Activated naive CD4-positive, alpha-beta T cell treated with anti-CD3 and anti-CD28 coated beads for 36 hours (primary cell): ENCODE measurements at regions not wholly inside any gene's neighbourhood (a gene's known extent, or its start where the extent isn't known, plus 50 kb on each side); places are given as distances from the start of the nearest gene placed in this dataset.

ENCODE experiments used
- CTCF ChIA-PET: fragments of 350-600 bp; sonication (Branson Sonifier 250); formaldehyde crosslinking; loops from one replicate; lab custom pipeline; 2021; ENCODE audit warnings: antibody characterized with exemption; lab: Charles Lee
- DNase-seq: peaks from one replicate; pipeline ENCODE4 v3.0.0-alpha.2; 2020
- H3K27ac Mint-ChIP-seq: one replicate; pipeline ENCODE4 v1.8.0; 2021; ENCODE audit warnings: mild to moderate bottlenecking, mixed read lengths
- H3K27me3 Mint-ChIP-seq: one replicate; pipeline ENCODE4 v1.8.0; 2021; ENCODE audit warnings: low read depth, mixed read lengths
- H3K36me3 Mint-ChIP-seq: one replicate; pipeline ENCODE4 v1.8.0; 2021; ENCODE audit warnings: low read depth, mixed read lengths
- H3K4me1 Mint-ChIP-seq: one replicate; pipeline ENCODE4 v1.8.0; 2021; ENCODE audit warnings: low read depth, mixed read lengths
- H3K4me3 Mint-ChIP-seq: one replicate; pipeline ENCODE4 v1.8.0; 2021; ENCODE audit warnings: mild to moderate bottlenecking, moderate library complexity, mixed read lengths
- H3K9me3 Mint-ChIP-seq: one replicate; pipeline ENCODE4 v1.8.0; 2021; ENCODE audit warnings: mixed read lengths
- intact Hi-C: fragments of 100-400 bp; cut with micrococcal nuclease; formaldehyde crosslinking; loops from one replicate; pipeline ENCODE4 v1.15.1; 2023

GRCh38 chr16:66168777-66169176 lies 197.7 kb upstream of the CDH5 start:
- H3K27ac Mint-ChIP-seq, result no peak overlapping the region
- no peak overlapping the region for H3K4me3 Mint-ChIP-seq
- H3K27me3 Mint-ChIP-seq, result no peaks in the 10 kb centered on the region
- no peaks in the 10 kb centered on the region for H3K4me1 Mint-ChIP-seq
- no peak for DNase-seq
- intact Hi-C loops, result no loop called here
- no peaks in the 10 kb centered on the region for H3K9me3 Mint-ChIP-seq
- CTCF ChIA-PET, result no interaction called here
- H3K36me3 Mint-ChIP-seq, result no peaks in the 10 kb centered on the region

DNA sequence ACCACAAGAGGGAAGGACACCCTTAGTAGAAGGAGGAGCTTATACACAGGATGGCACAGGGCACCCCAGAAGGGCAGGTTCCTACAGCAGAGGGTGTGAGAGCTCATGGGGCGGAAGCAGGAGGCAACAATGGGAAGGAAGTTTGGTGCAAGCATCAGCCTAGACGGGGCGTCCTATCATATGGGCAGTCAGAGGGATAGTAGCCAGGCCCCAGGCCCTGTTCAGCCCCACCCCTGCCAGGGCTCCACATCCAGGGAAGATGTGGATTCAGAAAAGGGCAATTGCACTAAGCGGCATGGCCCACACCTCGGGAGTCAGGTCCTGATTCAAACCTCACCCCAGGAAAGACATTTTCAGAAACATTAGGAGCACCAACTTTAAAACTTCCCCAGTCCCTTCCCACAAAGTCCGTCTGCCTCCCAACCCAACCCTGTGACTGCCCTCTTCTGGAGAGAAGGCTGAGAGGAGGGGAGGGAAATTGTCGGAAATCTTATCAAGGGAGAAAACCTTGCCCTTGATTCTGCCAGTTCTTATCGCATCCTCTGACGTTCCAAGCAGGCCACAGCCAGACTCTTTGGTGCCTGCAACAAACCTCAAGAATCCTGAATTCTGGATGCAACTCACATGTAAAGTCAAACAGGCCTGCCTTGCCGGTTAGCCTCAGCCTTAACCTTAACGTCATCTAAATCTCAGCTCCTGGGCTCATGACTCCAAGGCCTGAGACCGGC lies 198.8 kb upstream of the CDH5 start:
- intact Hi-C loops, result no loop called here
- H3K9me3 Mint-ChIP-seq, result no peaks in the 10 kb centered on the region
- no peaks in the 10 kb centered on the region for H3K27me3 Mint-ChIP-seq
- no peaks in the 10 kb centered on the region for H3K36me3 Mint-ChIP-seq
- CTCF ChIA-PET, result no interaction called here
- no peak overlapping the region for H3K4me3 Mint-ChIP-seq
- no peak for DNase-seq
- no peak overlapping the region for H3K27ac Mint-ChIP-seq
- H3K4me1 Mint-ChIP-seq, result no peaks in the 10 kb centered on the region

DNA sequence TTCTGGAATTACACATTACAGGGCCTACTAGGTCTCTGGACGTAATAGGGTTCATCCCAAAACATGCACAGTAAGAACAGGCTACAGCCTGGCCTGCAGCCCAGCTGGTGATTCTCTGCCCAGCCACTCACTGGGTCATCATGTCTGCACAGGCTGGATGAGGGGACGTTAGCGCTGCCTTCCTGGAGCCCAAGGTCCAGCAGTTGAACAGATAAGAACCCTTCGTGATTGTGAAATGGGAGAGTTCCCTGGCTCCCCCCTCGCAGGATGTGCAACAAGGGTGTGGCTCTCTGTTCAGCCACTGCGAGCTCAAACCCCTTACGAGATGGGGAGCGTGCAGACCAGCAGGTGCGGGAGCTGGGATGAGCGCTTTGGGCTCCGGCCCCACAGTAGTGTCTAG lies 200.0 kb upstream of the CDH5 start:
- no peaks in the 10 kb centered on the region for H3K27me3 Mint-ChIP-seq
- no peak for DNase-seq
- CTCF ChIA-PET, result no interaction called here
- H3K27ac Mint-ChIP-seq, result no peak overlapping the region
- no peaks in the 10 kb centered on the region for H3K9me3 Mint-ChIP-seq
- H3K4me3 Mint-ChIP-seq, result no peak overlapping the region
- H3K4me1 Mint-ChIP-seq, result no peaks in the 10 kb centered on the region
- no peaks in the 10 kb centered on the region for H3K36me3 Mint-ChIP-seq
- intact Hi-C loops, result no loop called here

DNA sequence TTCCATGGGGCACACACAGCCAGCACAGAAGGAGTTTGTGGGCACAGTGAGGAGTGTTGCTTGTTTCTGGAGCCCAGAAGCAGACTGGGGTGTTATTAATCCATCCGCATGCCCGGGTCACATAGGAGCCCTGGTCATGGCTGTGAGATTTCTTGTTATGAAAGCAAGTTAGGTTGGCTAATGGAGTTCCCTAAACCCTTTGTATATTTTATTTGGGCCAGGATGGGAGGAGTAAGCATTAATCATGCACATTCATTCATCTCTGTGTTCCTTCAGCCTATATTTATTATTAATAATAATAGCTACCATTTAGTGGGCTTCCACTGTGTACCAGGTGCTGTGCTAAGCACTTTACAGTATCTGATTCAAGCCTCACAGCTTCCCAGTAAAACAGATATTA lies 200.6 kb upstream of the CDH5 start:
- Mint-ChIP-seq H3K9me3 (no peaks in the 10 kb centered on the region), H3K4me1 (no peaks in the 10 kb centered on the region), H3K27me3 (no peaks in the 10 kb centered on the region), H3K27ac (no peak overlapping the region), H3K36me3 (no peaks in the 10 kb centered on the region), H3K4me3 (no peak overlapping the region)
- CTCF ChIA-PET, result no interaction called here
- intact Hi-C loops, result no loop called here
- DNase-seq, result no peak

DNA sequence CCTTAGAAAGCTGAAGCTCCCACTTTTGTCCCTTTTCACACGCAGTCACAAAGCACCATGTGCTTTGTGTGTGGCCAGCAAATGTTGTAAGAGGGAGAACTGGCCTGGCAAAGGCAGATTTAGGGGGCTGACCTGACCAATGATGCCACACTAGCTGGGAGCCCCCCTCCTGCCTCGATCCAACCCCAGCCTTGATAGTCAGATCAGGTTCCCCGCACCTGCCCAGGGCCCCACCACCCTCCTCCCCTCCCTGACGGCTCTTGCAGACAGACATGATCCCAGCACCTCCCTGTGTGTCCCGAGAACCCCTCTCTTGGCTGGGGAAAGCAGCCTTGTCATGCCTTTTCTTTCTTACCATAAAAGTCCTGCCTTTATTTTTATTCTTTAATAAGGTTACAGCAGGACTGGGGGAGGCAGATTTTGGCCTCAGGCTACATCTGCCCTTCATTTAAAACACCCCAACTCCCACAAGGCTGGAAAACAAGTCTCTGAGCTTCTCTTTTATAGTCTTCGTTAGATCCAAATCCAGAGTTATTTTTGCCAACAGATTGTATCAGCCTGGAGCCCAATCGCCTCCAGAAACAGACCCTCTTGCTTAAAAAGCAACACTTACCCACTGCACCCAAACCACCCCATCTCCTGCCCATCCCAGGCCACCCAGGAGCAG lies 201.8 kb upstream of the CDH5 start:
- Mint-ChIP-seq H3K36me3 (no peaks in the 10 kb centered on the region), H3K9me3 (no peaks in the 10 kb centered on the region), H3K27me3 (no peaks in the 10 kb centered on the region), H3K4me1 (no peaks in the 10 kb centered on the region), H3K27ac (no peak overlapping the region), H3K4me3 (no peak overlapping the region)
- intact Hi-C loops, result no loop called here
- CTCF ChIA-PET, result no interaction called here
- DNase-seq, result no peak

- no peaks in the 10 kb centered on the region for H3K36me3 Mint-ChIP-seq
- H3K4me3 Mint-ChIP-seq, result no peak overlapping the region
- H3K9me3 Mint-ChIP-seq, result no peaks in the 10 kb centered on the region
- no peaks in the 10 kb centered on the region for H3K4me1 Mint-ChIP-seq
- DNase-seq, result no peak
- no peaks in the 10 kb centered on the region for H3K27me3 Mint-ChIP-seq
- no peak overlapping the region for H3K27ac Mint-ChIP-seq
- intact Hi-C loops, result no loop called here
- CTCF ChIA-PET, result interaction anchor here (0.6 kb wide), 3 partner anchors 83 to 705 kb away, joined by 4 to 5 read pairs (median 4); no protein-coding TSS in a partner anchor
These were observed 203.7 kb upstream of the CDH5 start for GRCh38 chr16:66162821-66163220.

GRCh38 chr16:66161942-66162341 lies 204.5 kb upstream of the CDH5 start:
- Mint-ChIP-seq H3K27ac (no peak overlapping the region), H3K36me3 (no peaks in the 10 kb centered on the region), H3K27me3 (no peaks in the 10 kb centered on the region), H3K9me3 (no peaks in the 10 kb centered on the region), H3K4me3 (no peak overlapping the region), H3K4me1 (no peaks in the 10 kb centered on the region)
- no peak for DNase-seq
- intact Hi-C loops, result no loop called here
- CTCF ChIA-PET, result no interaction called here

GRCh38 chr16:66161269-66161668 lies 205.2 kb upstream of the CDH5 start:
- H3K27ac Mint-ChIP-seq, result no peak overlapping the region
- no peaks in the 10 kb centered on the region for H3K4me1 Mint-ChIP-seq
- DNase-seq, result no peak
- H3K4me3 Mint-ChIP-seq, result no peak overlapping the region
- no peaks in the 10 kb centered on the region for H3K9me3 Mint-ChIP-seq
- H3K36me3 Mint-ChIP-seq, result no peaks in the 10 kb centered on the region
- H3K27me3 Mint-ChIP-seq, result no peaks in the 10 kb centered on the region
- intact Hi-C loops, result no loop called here
- CTCF ChIA-PET, result no interaction called here

GRCh38 chr16:66159987-66160386 lies 206.5 kb upstream of the CDH5 start:
- DNase-seq, result no peak
- H3K4me3 Mint-ChIP-seq, result no peak overlapping the region
- intact Hi-C loops, result no loop called here
- H3K4me1 Mint-ChIP-seq, result no peaks in the 10 kb centered on the region
- no peaks in the 10 kb centered on the region for H3K9me3 Mint-ChIP-seq
- H3K27me3 Mint-ChIP-seq, result peaks cover 3% of the 10 kb centered on the region
- no peaks in the 10 kb centered on the region for H3K36me3 Mint-ChIP-seq
- no peak overlapping the region for H3K27ac Mint-ChIP-seq
- CTCF ChIA-PET, result no interaction called here

- no peak overlapping the region for H3K27ac Mint-ChIP-seq
These were observed 210.0 kb upstream of the CDH5 start for GRCh38 chr16:66156538-66156937.

GRCh38 chr16:66155933-66156332 lies 210.6 kb upstream of the CDH5 start:
- H3K27ac Mint-ChIP-seq, result no peak overlapping the region
- CTCF ChIA-PET, result no interaction called here
- H3K4me3 Mint-ChIP-seq, result no peak overlapping the region
- H3K27me3 Mint-ChIP-seq, result peaks cover 3% of the 10 kb centered on the region
- intact Hi-C loops, result no loop called here
- no peaks in the 10 kb centered on the region for H3K4me1 Mint-ChIP-seq
- no peaks in the 10 kb centered on the region for H3K9me3 Mint-ChIP-seq
- DNase-seq, result no peak
- H3K36me3 Mint-ChIP-seq, result no peaks in the 10 kb centered on the region

More at GRCh38 chr16:66156538-66156937, 210.0 kb upstream of the CDH5 start:
- H3K4me3 Mint-ChIP-seq, result no peak overlapping the region
- no peak for DNase-seq
- CTCF ChIA-PET, result no interaction called here
- no peaks in the 10 kb centered on the region for H3K4me1 Mint-ChIP-seq
- peaks cover 3% of the 10 kb centered on the region for H3K27me3 Mint-ChIP-seq
- no peaks in the 10 kb centered on the region for H3K9me3 Mint-ChIP-seq
- no peaks in the 10 kb centered on the region for H3K36me3 Mint-ChIP-seq
- intact Hi-C loops, result no loop called here

DNA sequence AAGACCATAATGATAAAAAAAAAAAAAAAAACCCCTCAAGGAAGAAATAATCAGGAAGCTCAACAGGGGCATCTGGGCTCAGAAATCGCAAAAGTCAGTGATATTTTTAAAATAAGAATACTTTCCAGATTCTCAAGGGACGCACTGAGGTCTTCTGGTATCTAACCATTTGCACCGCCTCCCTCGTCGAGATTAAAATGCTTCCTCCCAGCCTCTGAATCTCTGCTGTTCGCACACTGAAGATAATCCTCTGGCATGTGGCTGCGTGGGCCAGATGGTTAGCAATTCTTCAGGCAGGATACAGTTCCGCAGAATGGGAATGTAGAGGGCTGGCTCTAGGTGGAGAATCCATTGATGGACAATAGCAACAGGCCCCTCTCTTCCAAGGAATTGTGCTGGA lies 211.7 kb upstream of the CDH5 start:
- Mint-ChIP-seq H3K4me3 (no peak overlapping the region), H3K4me1 (no peaks in the 10 kb centered on the region), H3K27me3 (peaks cover 7% of the 10 kb centered on the region), H3K36me3 (no peaks in the 10 kb centered on the region), H3K27ac (no peak overlapping the region), H3K9me3 (no peaks in the 10 kb centered on the region)
- no peak for DNase-seq
- CTCF ChIA-PET, result no interaction called here
- intact Hi-C loops, result no loop called here

DNA sequence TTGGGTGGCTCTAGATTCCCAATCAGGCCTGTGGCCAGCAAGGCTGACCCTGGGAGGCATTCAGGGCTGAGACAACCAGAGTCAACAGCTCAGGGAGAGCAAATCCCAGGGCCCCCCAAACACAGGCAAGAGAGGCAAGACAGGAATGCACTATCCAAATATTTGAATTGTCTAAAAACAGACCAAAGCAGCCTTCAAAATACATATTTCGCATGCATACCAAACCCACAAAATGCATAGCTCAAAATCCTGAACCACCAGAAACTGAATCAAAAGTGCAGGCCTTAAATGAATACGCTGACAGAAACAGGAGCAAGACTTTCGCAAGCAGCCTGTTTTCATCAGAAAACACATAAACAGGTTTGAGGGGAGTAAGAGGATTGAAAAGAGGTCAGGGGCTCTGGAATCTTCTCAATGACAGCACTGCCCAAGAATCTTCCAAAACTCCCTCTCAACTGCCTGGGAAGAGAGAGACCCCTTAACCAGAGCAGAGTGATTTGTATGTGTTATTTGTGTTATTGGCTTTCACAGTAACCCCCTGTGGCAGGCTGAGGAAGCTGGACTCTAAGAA lies 213.6 kb upstream of the CDH5 start:
- Mint-ChIP-seq H3K36me3 (no peaks in the 10 kb centered on the region), H3K27ac (no peak overlapping the region)
- CTCF ChIA-PET, result no interaction called here

More for the DNA sequence above, 213.6 kb upstream of the CDH5 start:
- Mint-ChIP-seq H3K27me3 (peaks cover 11% of the 10 kb centered on the region), H3K9me3 (no peaks in the 10 kb centered on the region), H3K4me3 (no peak overlapping the region), H3K4me1 (no peaks in the 10 kb centered on the region)
- no peak for DNase-seq
- intact Hi-C loops, result no loop called here
